HUES6 (cell line): ENCODE measurements at regions not wholly inside any gene's neighbourhood (a gene's known extent, or its start where the extent isn't known, plus 50 kb on each side); places are given as distances from the start of the nearest gene placed in this dataset.

ENCODE experiments used
- H3K27ac ChIP-seq: 2 replicates; pipeline ENCODE4 v1.7.0; 2013; ENCODE audit warnings: low read depth, mild to moderate bottlenecking, low read length, inconsistent platforms
- H3K27me3 ChIP-seq: 2 replicates; pipeline ENCODE4 v1.6.1; 2013; ENCODE audit warnings: low read length; ENCODE audit not compliant: control insufficient read depth, insufficient read depth
- H3K36me3 ChIP-seq: 2 replicates; pipeline ENCODE4 v1.6.1; 2013; ENCODE audit warnings: low read length; ENCODE audit not compliant: control insufficient read depth, insufficient read depth
- H3K4me1 ChIP-seq: 2 replicates; pipeline ENCODE4 v1.6.1; 2013; ENCODE audit warnings: low read length; ENCODE audit not compliant: control insufficient read depth, insufficient read depth
- H3K4me3 ChIP-seq: 2 replicates; pipeline ENCODE4 v1.5.1; 2013; ENCODE audit warnings: low read depth, low read length
- H3K9ac ChIP-seq: one replicate; pipeline ENCODE4 v1.6.1; 2013; ENCODE audit warnings: mild to moderate bottlenecking, low read length
- H3K9me3 ChIP-seq: 2 replicates; pipeline ENCODE4 v1.6.1; 2013; ENCODE audit warnings: low read depth, low read length; ENCODE audit not compliant: control insufficient read depth, insufficient read depth

GRCh38 chr20:40304119-40304613, 384.9 kb downstream of the MAFB start:
- no peaks in the 10 kb centered on the region for H3K27me3 ChIP-seq
- H3K36me3 ChIP-seq: no peaks in the 10 kb centered on the region
- peaks cover 26% of the 10 kb centered on the region for H3K4me1 ChIP-seq
- H3K9me3 ChIP-seq: no peaks in the 10 kb centered on the region
- H3K4me3 ChIP-seq: no peak overlapping the region
- no peak overlapping the region; the same call in 1 of the 2 replicates for H3K27ac ChIP-seq
- no peak overlapping the region for H3K9ac ChIP-seq

- no peaks in the 10 kb centered on the region for H3K27me3 ChIP-seq
- H3K4me3 ChIP-seq: no peak overlapping the region
- no peak overlapping the region for H3K27ac ChIP-seq
- no peak overlapping the region for H3K9ac ChIP-seq
- H3K36me3 ChIP-seq: no peaks in the 10 kb centered on the region
- no peaks in the 10 kb centered on the region for H3K9me3 ChIP-seq
- no peaks in the 10 kb centered on the region for H3K4me1 ChIP-seq
These were observed 394.3 kb downstream of the MAFB start for GRCh38 chr20:40294747-40295146.

GRCh38 chr20:40294175-40294574, 394.9 kb downstream of the MAFB start:
- H3K27ac ChIP-seq: no peak overlapping the region
- H3K36me3 ChIP-seq: no peaks in the 10 kb centered on the region
- H3K4me1 ChIP-seq: peaks cover 4% of the 10 kb centered on the region; the same call in 1 of the 2 replicates
- no peak overlapping the region for H3K9ac ChIP-seq
- no peaks in the 10 kb centered on the region for H3K9me3 ChIP-seq
- H3K4me3 ChIP-seq: no peak overlapping the region
- H3K27me3 ChIP-seq: no peaks in the 10 kb centered on the region

GRCh38 chr20:40293740-40294139, 395.3 kb downstream of the MAFB start:
- peaks cover 8% of the 10 kb centered on the region; the same call in 1 of the 2 replicates for H3K4me1 ChIP-seq
- H3K9me3 ChIP-seq: no peaks in the 10 kb centered on the region
- no peak overlapping the region for H3K9ac ChIP-seq
- H3K36me3 ChIP-seq: no peaks in the 10 kb centered on the region
- no peak overlapping the region for H3K27ac ChIP-seq
- H3K27me3 ChIP-seq: no peaks in the 10 kb centered on the region
- H3K4me3 ChIP-seq: no peak overlapping the region

- H3K36me3 ChIP-seq: no peaks in the 10 kb centered on the region
- no peaks in the 10 kb centered on the region for H3K27me3 ChIP-seq
- no peaks in the 10 kb centered on the region for H3K9me3 ChIP-seq
- H3K27ac ChIP-seq: no peak overlapping the region
- H3K4me3 ChIP-seq: no peak overlapping the region
- H3K4me1 ChIP-seq: peaks cover 25% of the 10 kb centered on the region; the same call in 1 of the 2 replicates
- no peak overlapping the region for H3K9ac ChIP-seq
These were observed 397.4 kb downstream of the MAFB start for GRCh38 chr20:40291493-40292135.

- no peaks in the 10 kb centered on the region for H3K36me3 ChIP-seq
- H3K27me3 ChIP-seq: no peaks in the 10 kb centered on the region
- H3K9ac ChIP-seq: no peak overlapping the region
- no peak overlapping the region for H3K27ac ChIP-seq
- no peaks in the 10 kb centered on the region for H3K9me3 ChIP-seq
- H3K4me3 ChIP-seq: no peak overlapping the region
- H3K4me1 ChIP-seq: peaks cover 29% of the 10 kb centered on the region; the same call in 1 of the 2 replicates
These were observed 401.4 kb downstream of the MAFB start for GRCh38 chr20:40287683-40288082.

GRCh38 chr20:40286975-40287531, 402.0 kb downstream of the MAFB start:
- Histone ChIP-seq H3K27ac (no peak overlapping the region), H3K9ac (no peak overlapping the region), H3K4me1 (peaks cover 29% of the 10 kb centered on the region; the same call in 1 of the 2 replicates), H3K36me3 (0 out of 2 replicates have a peak, but pooled peaks cover 3% of the 10 kb centered on the region), H3K9me3 (no peaks in the 10 kb centered on the region), H3K27me3 (no peaks in the 10 kb centered on the region), H3K4me3 (no peak overlapping the region)

GRCh38 chr20:40284611-40285010, 404.4 kb downstream of the MAFB start:
- no peak overlapping the region for H3K4me3 ChIP-seq
- no peak overlapping the region for H3K9ac ChIP-seq
- H3K4me1 ChIP-seq: peaks cover 38% of the 10 kb centered on the region
- 0 out of 2 replicates have a peak, but pooled peaks cover 3% of the 10 kb centered on the region for H3K36me3 ChIP-seq
- H3K27me3 ChIP-seq: no peaks in the 10 kb centered on the region
- H3K27ac ChIP-seq: no peak overlapping the region
- no peaks in the 10 kb centered on the region for H3K9me3 ChIP-seq

- H3K4me3 ChIP-seq: no peak overlapping the region
- H3K9ac ChIP-seq: no peak overlapping the region
- H3K9me3 ChIP-seq: no peaks in the 10 kb centered on the region
- no peak overlapping the region for H3K27ac ChIP-seq
- 0 out of 2 replicates have a peak, but pooled peaks cover 3% of the 10 kb centered on the region for H3K36me3 ChIP-seq
- peaks cover 39% of the 10 kb centered on the region for H3K4me1 ChIP-seq
- H3K27me3 ChIP-seq: no peaks in the 10 kb centered on the region
These were observed 405.3 kb downstream of the MAFB start for GRCh38 chr20:40283689-40284088.

- Histone ChIP-seq H3K4me3 (no peak overlapping the region), H3K27ac (no peak overlapping the region), H3K27me3 (no peaks in the 10 kb centered on the region), H3K9me3 (no peaks in the 10 kb centered on the region), H3K4me1 (peaks cover 39% of the 10 kb centered on the region), H3K36me3 (0 out of 2 replicates have a peak, but pooled peaks cover 3% of the 10 kb centered on the region), H3K9ac (no peak overlapping the region)
These were observed 406.1 kb downstream of the MAFB start for GRCh38 chr20:40282941-40283340.

GRCh38 chr20:40282541-40282940, 406.5 kb downstream of the MAFB start:
- H3K36me3 ChIP-seq: 0 out of 2 replicates have a peak, but pooled peaks cover 3% of the 10 kb centered on the region
- H3K27me3 ChIP-seq: no peaks in the 10 kb centered on the region
- no peak overlapping the region for H3K4me3 ChIP-seq
- no peak overlapping the region for H3K27ac ChIP-seq
- no peaks in the 10 kb centered on the region for H3K9me3 ChIP-seq
- peaks cover 39% of the 10 kb centered on the region for H3K4me1 ChIP-seq
- H3K9ac ChIP-seq: no peak overlapping the region
